Epithelial cell of esophagus (primary cell): ENCODE measurements at regions not wholly inside any gene's neighbourhood (a gene's known extent, or its start where the extent isn't known, plus 50 kb on each side); places are given as distances from the start of the nearest gene placed in this dataset.

ENCODE experiments used
- DNase-seq: peaks from one replicate; pipeline ENCODE4 v3.0.0; 2010; ENCODE audit warnings: low read depth
- H3K4me3 ChIP-seq: 2 replicates; pipeline ENCODE4 v1.5.1; 2011; ENCODE audit warnings: mild to moderate bottlenecking, low read length, control low read depth
- CTCF ChIP-seq: IDR thresholded peaks from 2 replicates; pipeline ENCODE4 v1.5.1; 2011; ENCODE audit warnings: low read depth, mild to moderate bottlenecking, low read length, control low read depth, inconsistent platforms; ENCODE audit not compliant: insufficient read depth; ENCODE audit errors: missing control alignments

GRCh38 chr3:168469436-168469835 lies 373.7 kb upstream of the GOLIM4 start:
- no peak for TF ChIP-seq CTCF
- H3K4me3 ChIP-seq: no peak overlapping the region
- DNase-seq: no peak

- peak; percentile 27 for DNase-seq
- peak; percentile 37 for TF ChIP-seq CTCF
- no peak overlapping the region for H3K4me3 ChIP-seq
Measured at GRCh38 chr3:168467115-168467714, 371.5 kb upstream of the GOLIM4 start.

- H3K4me3 ChIP-seq: no peak overlapping the region
- TF ChIP-seq CTCF: no peak
- DNase-seq: no peak
Measured at GRCh38 chr3:168461793-168462192, 366.1 kb upstream of the GOLIM4 start.

- no peak for DNase-seq
- H3K4me3 ChIP-seq: no peak overlapping the region
- no peak for TF ChIP-seq CTCF
Measured at GRCh38 chr3:168459226-168459784, 363.6 kb upstream of the GOLIM4 start.

GRCh38 chr3:168457954-168458539 lies 362.3 kb upstream of the GOLIM4 start:
- TF ChIP-seq CTCF: no peak
- H3K4me3 ChIP-seq: no peak overlapping the region
- DNase-seq: no peak

GRCh38 chr3:168455814-168456213 lies 360.1 kb upstream of the GOLIM4 start:
- H3K4me3 ChIP-seq: no peak overlapping the region
- TF ChIP-seq CTCF: no peak
- no peak for DNase-seq

GRCh38 chr3:168453623-168454022 lies 357.9 kb upstream of the GOLIM4 start:
- TF ChIP-seq CTCF: no peak
- H3K4me3 ChIP-seq: no peak overlapping the region
- DNase-seq: no peak
